B cell (primary cell): ENCODE measurements at regions not wholly inside any gene's neighbourhood (a gene's known extent, or its start where the extent isn't known, plus 50 kb on each side); places are given as distances from the start of the nearest gene placed in this dataset.

Source experiments
- ATAC-seq: fragments of 200-7000 bp; cut with Tn5 transposase; one replicate; pipeline ENCODE4 v1.10.0; 2021; ENCODE audit warnings: low read depth, mild to moderate bottlenecking, moderate number of reproducible peaks, moderate library complexity
- CTCF ChIA-PET: fragments of 350-600 bp; sonication (Branson Sonifier 250); formaldehyde crosslinking; loops from one replicate; lab custom pipeline; 2021; ENCODE audit warnings: antibody characterized with exemption, inconsistent platforms; lab: Charles Lee
- POLR2A ChIA-PET: fragments of 350-600 bp; sonication (Branson Sonifier 250); formaldehyde crosslinking; loops from one replicate; lab custom pipeline; 2021; ENCODE audit warnings: antibody characterized with exemption; lab: Charles Lee
- DNase-seq: peaks from one replicate; pipeline ENCODE4 v3.0.0; 2013
- H2AFZ ChIP-seq: 2 replicates; pipeline ENCODE4 v1.6.1; 2012; ENCODE audit warnings: mild to moderate bottlenecking, low read depth, low read length; ENCODE audit not compliant: insufficient read depth, poor library complexity, severe bottlenecking
- H3K27ac ChIP-seq, 2 donors: 1 replicate in 1 of 2; 2 replicates in 1 of 2; pipeline ENCODE4 v1.5.1; 2012 to 2013; ENCODE audit warnings: low read length in 2 of 2, mild to moderate bottlenecking in 2 of 2, moderate library complexity in 1 of 2
- H3K27me3 ChIP-seq, 4 experiments: fragments of 200-600 bp in 1 of 4; sonication (generic) in 1 of 4; replicated peaks in 1 of 4; 1 replicate in 2 of 4; 2 replicates in 2 of 4; pipeline versions ENCODE4 v1.6.1 to v1.7.0; 2013 to 2016; ENCODE audit warnings: low read length in 3 of 4, mild to moderate bottlenecking in 2 of 4, mixed read lengths in 1 of 4, moderate library complexity in 1 of 4; ENCODE audit not compliant: insufficient read depth in 4 of 4, control insufficient read depth in 3 of 4; ENCODE audit errors: control extremely low read depth in 1 of 4
- H3K36me3 ChIP-seq, 2 experiments: replicated peaks in 1 of 2; 1 replicate in 1 of 2; 2 replicates in 1 of 2; pipeline versions ENCODE4 v1.6.1 to v1.7.1; 2013; ENCODE audit warnings: low read length in 1 of 2; ENCODE audit not compliant: insufficient read depth in 2 of 2, control insufficient read depth in 1 of 2; ENCODE audit errors: control extremely low read depth in 1 of 2, extremely low read depth in 1 of 2
- H3K4me1 ChIP-seq, 2 donors: fragments of 200-600 bp in 1 of 2; sonication (generic) in 1 of 2; 1 replicate in 1 of 2; 2 replicates in 1 of 2; pipeline versions ENCODE4 v1.5.1 to v1.6.1; 2013 to 2017; ENCODE audit warnings: low read length in 2 of 2; ENCODE audit not compliant: control insufficient read depth in 2 of 2, insufficient read depth in 2 of 2
- H3K4me2 ChIP-seq: replicated peaks from 2 replicates; pipeline ENCODE3; 2012; ENCODE audit warnings: mild to moderate bottlenecking, low read depth, low read length; ENCODE audit not compliant: poor library complexity, severe bottlenecking
- H3K4me3 ChIP-seq, 5 experiments: fragments of 200-600 bp in 1 of 5; sonication (generic) in 1 of 5; 1 replicate in 3 of 5; 2 replicates in 2 of 5; pipeline versions ENCODE4 v1.5.1 to v1.7.0; 2011 to 2016; ENCODE audit warnings: low read length in 4 of 5, mild to moderate bottlenecking in 4 of 5, low read depth in 2 of 5, control low read depth in 1 of 5, moderate library complexity in 1 of 5; ENCODE audit not compliant: insufficient read depth in 1 of 5; ENCODE audit errors: control extremely low read depth in 1 of 5, extremely low read depth in 1 of 5
- H3K79me2 ChIP-seq: fragments of 200-600 bp; sonication (generic); one replicate; pipeline ENCODE4 v1.6.0; 2016; ENCODE audit warnings: low read length; ENCODE audit not compliant: control insufficient read depth, insufficient read depth
- H3K9ac ChIP-seq: fragments of 200-600 bp; sonication (generic); 2 replicates; pipeline ENCODE4 v1.6.1; 2017; ENCODE audit warnings: mild to moderate bottlenecking, low read length, moderate library complexity
- H3K9me3 ChIP-seq, 3 donors: one replicate each; pipeline versions ENCODE4 v1.6.1 to v1.7.1; 2013; ENCODE audit warnings: low read length in 2 of 3; ENCODE audit not compliant: control insufficient read depth in 2 of 3, insufficient read depth in 1 of 3; ENCODE audit errors: control extremely low read depth in 1 of 3
- H4K20me1 ChIP-seq: 2 replicates; pipeline ENCODE4 v1.6.0; 2012; ENCODE audit warnings: mild to moderate bottlenecking, low read length; ENCODE audit not compliant: insufficient read depth, control insufficient read depth, poor library complexity, severe bottlenecking
- H3K27ac Mint-ChIP-seq: one replicate; pipeline ENCODE4 v1.8.0; 2021; ENCODE audit warnings: mixed read lengths
- H3K27me3 Mint-ChIP-seq: one replicate; pipeline ENCODE4 v1.8.0; 2021; ENCODE audit warnings: mixed read lengths
- H3K4me1 Mint-ChIP-seq: one replicate; pipeline ENCODE4 v1.8.0; 2021; ENCODE audit warnings: mixed read lengths
- H3K4me3 Mint-ChIP-seq: one replicate; pipeline ENCODE4 v1.8.0; 2021; ENCODE audit warnings: mixed read lengths
- H3K9me3 Mint-ChIP-seq: one replicate; pipeline ENCODE4 v1.8.0; 2022; ENCODE audit warnings: mixed read lengths; ENCODE audit not compliant: insufficient read depth
- CTCF ChIP-seq: fragments of 200-600 bp; IDR thresholded peaks from one replicate; pipeline ENCODE4 v1.8.0; 2022; ENCODE audit warnings: antibody characterized with exemption, mild to moderate bottlenecking
- EZH2 ChIP-seq: IDR thresholded peaks from 2 replicates; pipeline ENCODE4 v1.6.1; 2012; ENCODE audit warnings: borderline replicate concordance, low read depth, mild to moderate bottlenecking, moderate library complexity, low read length; ENCODE audit not compliant: insufficient read depth, poor library complexity, severe bottlenecking
- WGBS: methylation state at CpG from one replicate; pipeline ENCODE4 v1.1.5; 2013; ENCODE audit warnings: missing lambda C conversion rate; ENCODE audit not compliant: insufficient coverage; 5-methylcytosine and 5-hydroxymethylcytosine counted together
- intact Hi-C: fragments of 100-400 bp; cut with micrococcal nuclease; formaldehyde crosslinking; loops from one replicate; pipeline ENCODE4 v1.10.0; 2022

GRCh38 chr5:1965925-1966324, 83.2 kb upstream of the IRX4 start:
- H3K4me3 Mint-ChIP-seq, result no peak overlapping the region
- Histone ChIP-seq H3K9ac (no peak overlapping the region), H3K36me3 (no peaks in the 10 kb centered on the region), H3K9me3 (peaks cover 0 to 8% (median 0%) of the 10 kb centered on the region in 3 donors), H3K4me1 (no peaks in the 10 kb centered on the region), H3K27me3 (no peaks in the 10 kb centered on the region), H3K79me2 (no peaks in the 10 kb centered on the region), H3K4me2 (no peak overlapping the region), H3K27ac (no peak overlapping the region), H3K4me3 (no peak overlapping the region), H4K20me1 (no peaks in the 10 kb centered on the region), H2AFZ (no peak overlapping the region)
- intact Hi-C loops, result no loop called here
- H3K27me3 Mint-ChIP-seq, result no peaks in the 10 kb centered on the region
- 87% methylated on average over 7 of the region's 7 CpGs for WGBS
- H3K4me1 Mint-ChIP-seq, result no peaks in the 10 kb centered on the region
- POLR2A ChIA-PET, result no interaction called here
- H3K9me3 Mint-ChIP-seq, result no peaks in the 10 kb centered on the region
- TF ChIP-seq CTCF (no peak), EZH2 (no peak)
- H3K27ac Mint-ChIP-seq, result no peak overlapping the region
- ATAC-seq, result no peak
- CTCF ChIA-PET, result no interaction called here
- DNase-seq, result no peak

- intact Hi-C loops, result no loop called here
- Histone ChIP-seq H3K4me3 (no peak overlapping the region), H3K27ac (no peak overlapping the region), H3K36me3 (no peaks in the 10 kb centered on the region), H4K20me1 (no peaks in the 10 kb centered on the region), H3K4me1 (no peaks in the 10 kb centered on the region), H3K79me2 (no peaks in the 10 kb centered on the region), H3K9ac (no peak overlapping the region), H2AFZ (no peak overlapping the region), H3K4me2 (no peak overlapping the region), H3K27me3 (no peaks in the 10 kb centered on the region), H3K9me3 (peaks cover 0 to 11% (median 0%) of the 10 kb centered on the region in 3 donors)
- peaks cover 2% of the 10 kb centered on the region for H3K27me3 Mint-ChIP-seq
- TF ChIP-seq EZH2 (no peak), CTCF (no peak)
- no peaks in the 10 kb centered on the region for H3K9me3 Mint-ChIP-seq
- ChIA-PET POLR2A (no interaction called here), CTCF (no interaction called here)
- 83% methylated on average over 14 of the region's 14 CpGs for WGBS
- no peak overlapping the region for H3K27ac Mint-ChIP-seq
- H3K4me3 Mint-ChIP-seq, result no peak overlapping the region
- DNase-seq (no peak), ATAC-seq (no peak)
- H3K4me1 Mint-ChIP-seq, result no peaks in the 10 kb centered on the region
These were observed 81.3 kb upstream of the IRX4 start for GRCh38 chr5:1963941-1964451.
